NOMO-1 treated with dmso at 0.1 percent for 144 hours (cell line): ENCODE measurements at regions not wholly inside any gene's neighbourhood (a gene's known extent, or its start where the extent isn't known, plus 50 kb on each side); places are given as distances from the start of the nearest gene placed in this dataset.

Experiments used
- DNase-seq: peaks from one replicate; lab custom pipeline; 2025; ENCODE audit not compliant: unreplicated experiment; lab: John Stamatoyannopoulos, UW

DNA sequence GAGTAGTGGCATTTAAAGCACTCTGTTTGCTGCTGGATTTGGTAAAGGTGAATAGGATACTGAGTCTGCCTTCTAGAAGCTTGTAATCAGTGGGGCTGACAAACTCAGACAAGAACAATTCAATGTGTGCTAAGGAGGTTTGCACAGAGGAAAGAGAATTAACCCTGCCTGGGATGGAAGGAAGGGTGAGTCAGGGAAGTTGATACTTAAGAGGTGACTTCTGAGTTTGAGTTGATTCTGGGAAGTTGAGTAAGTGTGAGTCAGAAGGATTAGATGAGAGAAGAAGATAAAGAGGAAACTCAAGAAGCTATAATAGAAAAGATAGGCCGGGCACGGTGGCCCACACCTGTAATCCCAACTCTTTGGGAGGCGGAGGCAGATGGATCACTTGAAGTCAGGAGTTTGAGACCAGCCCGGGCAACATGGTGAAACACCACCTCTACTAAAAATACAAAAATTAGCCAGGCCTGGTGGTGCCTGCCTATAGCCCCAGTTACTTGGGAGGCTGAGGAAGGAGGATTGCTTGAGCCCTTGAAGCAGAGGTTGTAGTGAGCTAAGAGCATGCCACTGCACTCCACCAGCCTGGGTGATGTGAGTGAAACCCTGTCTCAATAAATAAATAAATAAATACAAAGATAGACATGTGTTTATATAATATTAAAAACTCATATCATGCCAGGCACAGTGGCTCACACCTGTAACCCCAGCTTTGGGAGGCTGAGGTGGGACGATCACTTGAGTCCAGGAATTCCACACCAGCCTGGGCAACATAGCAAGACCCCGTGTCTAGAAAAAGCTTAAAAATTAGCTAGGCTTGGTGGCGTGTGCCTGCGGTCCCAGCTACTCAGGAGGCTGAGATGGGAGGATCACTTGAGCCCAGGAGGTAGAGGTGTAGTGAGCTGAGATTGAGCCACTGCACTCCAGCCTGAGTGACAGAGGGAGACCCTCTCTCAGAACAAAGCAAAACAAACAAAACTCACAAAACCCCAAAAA, 126.8 kb upstream of the CPM start:
- DNase-seq = peak; percentile 61

DNA sequence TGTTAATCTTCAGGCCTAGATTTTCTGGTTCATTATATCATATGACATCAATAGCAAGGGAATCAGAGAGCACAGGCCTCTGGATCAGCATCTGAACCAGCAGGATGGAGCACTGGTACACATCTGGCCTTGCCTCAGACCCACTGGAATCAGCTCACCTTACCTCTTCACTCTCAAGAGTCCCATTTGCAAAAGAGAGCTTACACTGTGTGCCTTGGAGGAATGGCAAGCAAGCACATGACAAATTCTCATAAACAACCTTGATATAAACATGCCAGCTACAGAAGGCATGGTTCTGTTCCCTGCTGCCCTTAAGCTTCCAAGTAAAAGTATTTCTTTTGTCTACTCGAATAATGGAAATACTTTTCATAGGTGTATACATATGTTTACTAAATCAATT, 128.6 kb upstream of the CPM start:
- no peak for DNase-seq

DNA sequence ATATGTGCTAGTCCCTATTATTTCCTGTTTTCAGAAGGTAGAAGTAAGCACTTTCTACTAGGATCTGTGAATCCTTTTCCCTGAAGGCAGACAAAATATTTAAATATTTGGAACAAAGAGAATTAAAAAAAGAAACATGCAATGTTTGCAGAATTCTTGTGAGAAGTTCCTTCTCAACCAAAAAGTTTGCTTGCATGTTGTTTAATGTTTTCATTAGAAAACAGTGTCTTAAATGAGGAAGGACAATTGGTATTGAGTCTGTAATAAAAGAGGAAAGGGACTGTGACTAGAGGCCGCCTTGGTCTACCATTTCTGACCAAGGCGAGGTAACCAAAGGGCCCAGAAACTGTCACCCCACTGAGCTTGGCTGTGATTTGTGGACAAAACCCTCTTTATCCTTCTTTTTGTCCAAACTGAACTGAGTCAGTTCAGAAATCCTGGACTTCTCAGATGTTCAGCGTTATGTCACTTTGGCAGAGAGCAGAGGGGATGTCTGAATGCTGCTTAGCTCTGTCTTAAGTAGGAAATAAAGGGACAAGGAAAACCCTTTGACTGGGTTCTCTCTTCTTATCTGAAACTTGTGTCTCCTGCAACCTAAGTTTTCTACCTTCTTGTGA, 129.8 kb upstream of the CPM start:
- DNase-seq = no peak

DNA sequence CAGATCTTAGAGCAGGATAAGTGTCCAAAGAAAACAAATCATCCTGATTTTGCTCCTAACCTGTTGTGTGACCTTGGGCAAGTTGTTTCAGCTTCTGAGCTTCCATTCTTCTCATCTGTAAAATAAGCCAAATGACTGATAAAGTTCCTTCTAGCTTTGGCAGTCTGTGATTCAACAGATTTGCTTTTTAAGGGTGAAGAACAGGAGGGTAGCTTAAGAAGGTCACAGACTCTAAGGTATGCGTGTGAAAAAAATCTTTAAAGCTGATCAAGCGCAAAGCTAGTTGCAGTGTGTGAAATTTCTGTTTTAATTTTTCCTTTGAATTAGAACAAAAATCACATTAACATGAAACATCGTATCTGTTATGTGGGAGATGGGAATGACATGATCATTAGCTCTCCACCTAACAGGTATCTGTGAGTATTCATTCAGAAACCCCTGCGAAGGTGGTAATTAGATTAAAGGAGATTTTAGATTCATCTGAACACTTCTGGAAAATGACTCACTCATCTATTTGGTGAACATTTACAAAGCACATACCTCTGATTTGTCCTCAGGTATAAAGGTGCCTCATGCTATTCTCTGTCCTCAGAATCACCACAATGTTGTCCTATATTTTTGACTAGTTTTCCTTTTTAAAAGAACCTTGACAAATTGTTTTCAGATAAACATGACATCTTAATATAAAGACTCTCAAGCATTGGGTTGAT, 131.9 kb upstream of the CPM start:
- no peak for DNase-seq

DNA sequence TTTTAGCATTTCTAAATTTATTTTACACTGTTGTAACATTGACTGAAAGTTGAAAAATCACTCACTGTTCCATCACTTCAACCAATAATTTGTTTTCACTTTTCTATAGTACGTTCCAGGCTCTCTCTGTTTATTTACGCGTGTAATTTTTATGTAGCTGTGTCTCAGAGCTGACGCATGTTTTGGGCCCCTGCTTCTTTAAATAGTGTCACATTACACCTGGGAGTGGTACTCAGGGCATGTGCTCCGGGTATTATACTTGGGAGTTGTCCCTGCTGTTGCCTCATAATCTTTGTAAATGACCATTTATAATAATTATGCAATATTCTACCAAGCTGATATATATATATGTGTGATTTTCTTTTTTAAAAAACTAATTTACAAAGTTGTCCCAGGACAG, 132.8 kb upstream of the CPM start:
- DNase-seq = no peak

DNA sequence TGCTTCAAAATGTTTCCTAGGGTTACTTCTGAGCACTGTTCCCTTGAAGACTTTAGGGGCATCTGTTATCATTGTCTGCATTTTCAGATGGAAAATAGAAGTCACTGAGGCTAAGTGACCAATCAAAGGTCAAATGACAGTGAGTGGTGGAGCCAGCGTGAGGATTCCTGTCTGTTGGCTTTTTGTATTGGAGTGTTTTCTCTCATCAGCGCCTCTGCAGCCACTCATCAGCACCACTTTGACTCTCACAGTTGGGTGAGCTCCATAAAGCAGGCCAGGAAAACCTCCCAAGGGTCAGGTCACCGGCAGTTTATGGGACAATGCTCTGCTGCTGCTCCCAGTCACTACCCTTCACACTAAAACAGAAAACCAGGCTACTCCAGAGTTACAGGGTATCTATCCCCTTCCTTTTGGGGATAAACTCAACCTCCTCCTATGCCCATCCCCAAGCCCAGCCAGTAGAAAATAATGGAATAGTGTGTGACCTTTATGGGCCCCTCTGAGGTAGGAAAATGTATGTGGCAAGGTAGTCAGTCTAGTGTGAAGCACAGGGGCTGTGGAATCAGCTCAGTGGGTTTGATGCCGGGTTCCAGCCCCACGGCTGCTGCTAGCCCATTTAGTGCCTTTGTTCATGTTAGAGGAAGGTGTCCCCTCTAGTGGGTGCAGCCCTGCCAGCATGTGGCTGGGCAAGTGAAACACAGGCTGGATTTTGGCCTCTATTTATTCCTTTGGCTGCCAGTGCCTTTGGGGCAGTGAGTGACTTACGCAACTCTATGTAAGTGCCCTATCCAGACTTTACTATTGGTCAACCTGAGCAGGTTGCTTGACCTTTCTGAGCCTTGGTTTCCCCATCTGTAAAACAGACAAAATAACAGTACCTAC, 133.8 kb upstream of the CPM start:
- no peak for DNase-seq

DNA sequence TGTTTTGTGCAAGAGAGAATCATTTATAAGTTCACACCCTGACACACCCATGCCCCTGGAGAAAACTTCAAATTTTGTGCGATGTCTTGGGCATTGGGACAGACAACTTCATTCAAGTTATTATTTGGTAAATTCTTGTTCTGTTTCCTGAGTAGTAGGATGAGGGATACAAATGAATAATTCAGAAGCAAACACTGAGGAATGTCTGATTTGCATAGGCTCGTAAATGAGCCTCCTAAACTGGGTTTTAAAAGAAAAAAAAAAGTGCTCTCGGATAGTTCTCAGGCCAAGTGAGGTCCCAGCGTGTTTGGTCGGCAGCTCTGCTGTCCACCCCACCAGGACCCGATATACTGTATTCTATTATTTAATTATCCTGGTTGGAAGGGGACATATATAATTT, 134.7 kb upstream of the CPM start:
- no peak for DNase-seq

DNA sequence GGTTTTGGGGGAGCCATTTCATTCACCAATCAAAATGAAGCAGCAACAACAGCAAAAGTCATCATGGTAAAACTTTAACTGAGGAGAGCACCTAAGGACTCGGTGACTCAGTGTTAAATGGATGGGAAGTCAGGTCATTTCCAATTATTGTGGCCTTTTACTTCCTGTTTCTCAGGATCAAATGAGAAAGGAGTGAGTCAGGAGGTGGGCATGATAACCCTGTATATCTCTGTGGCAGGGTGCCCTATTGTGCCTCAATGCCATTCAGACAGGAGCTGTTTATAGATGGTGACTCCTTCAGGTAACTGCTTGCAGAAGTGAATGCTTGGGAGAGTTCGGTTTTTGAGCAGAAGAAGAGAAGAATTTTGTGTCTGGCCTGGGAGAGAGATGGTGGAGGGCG, 135.5 kb upstream of the CPM start:
- peak; percentile 4 for DNase-seq

DNA sequence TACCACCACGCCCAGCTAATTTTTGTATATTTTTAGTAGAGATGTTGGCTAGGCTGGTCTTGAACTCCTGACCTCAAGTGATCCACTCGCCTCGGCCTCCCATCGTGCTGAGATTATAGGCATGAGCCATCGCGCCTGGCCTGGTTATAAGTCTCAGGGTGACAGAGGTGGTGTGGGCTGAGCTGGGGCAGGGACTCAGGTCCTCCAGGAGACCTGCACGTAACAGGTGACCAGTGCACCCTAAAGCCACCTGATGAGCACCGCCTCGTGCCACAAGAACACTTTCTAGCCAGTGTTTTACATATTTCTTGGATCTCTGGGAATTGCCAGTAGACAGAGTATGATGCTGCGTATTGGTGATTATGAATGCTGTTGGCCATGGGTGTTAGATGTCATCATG, 136.5 kb upstream of the CPM start:
- no peak for DNase-seq

DNA sequence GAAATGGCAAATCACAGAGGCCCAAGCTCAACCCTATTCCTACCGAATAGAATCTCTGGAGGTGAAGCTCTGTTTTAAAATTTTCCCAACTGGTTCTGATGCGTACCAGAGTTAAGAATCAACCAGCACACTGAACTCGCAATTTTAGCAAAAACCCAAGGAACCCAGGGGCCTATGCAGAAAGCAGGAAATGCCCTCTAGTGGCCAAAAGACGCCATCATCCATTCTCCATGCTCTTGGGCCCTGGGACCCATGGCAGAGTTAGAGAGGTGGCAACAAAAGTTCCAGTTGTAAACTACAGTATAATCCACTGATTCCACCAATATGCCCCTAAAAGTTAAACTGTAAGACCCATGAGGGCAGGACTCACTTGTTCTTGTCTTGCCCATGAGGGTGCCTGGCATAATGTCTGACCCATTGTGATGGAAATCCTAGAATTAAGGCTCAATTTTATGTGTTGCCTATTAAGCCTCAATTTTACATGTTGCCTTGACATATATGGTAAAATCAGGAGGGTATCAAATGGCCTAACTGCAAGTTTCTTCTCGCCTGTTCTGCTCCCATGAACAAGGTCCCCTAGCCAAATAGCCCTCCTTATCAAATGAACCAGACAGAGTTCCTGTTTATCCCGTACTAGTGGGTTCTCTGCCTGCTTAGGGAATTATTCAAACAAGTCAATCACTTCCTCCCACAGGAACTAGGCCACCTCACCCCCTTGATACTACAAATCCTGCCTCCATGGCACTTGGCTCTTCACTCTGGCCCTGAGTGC, 137.5 kb upstream of the CPM start:
- peak; percentile 15 for DNase-seq

DNA sequence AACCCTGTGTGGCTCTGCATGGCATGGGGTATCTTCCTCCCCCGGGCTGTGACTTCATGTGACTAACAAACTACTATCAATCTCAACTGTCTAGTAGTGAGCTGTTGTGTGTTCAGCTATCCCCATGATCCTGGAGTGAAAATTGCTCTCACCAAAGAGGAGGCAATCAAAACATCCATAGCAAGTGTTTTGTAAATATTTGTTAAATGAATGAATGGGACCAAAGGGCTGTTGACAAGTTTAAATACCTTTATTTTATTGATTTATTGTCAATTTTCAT, 138.1 kb upstream of the CPM start:
- no peak for DNase-seq

DNA sequence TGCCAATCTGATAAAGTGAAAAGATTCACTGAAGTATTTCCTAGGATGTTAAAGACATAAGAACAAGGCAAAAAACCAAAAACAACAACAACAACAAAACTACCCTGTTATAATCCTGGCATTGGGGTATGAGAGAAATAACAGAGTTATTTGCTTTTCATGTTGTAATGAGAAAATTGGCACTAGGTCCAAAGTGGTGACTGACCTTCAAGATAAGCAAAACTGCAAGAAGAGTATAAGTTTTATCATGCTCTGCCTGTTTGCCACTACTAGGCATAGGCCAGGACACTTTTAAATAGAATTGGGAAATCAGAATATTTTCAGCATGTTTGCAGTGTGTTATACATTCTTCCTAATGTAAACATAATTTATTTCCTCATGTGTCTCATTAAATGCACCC, 140.1 kb upstream of the CPM start:
- DNase-seq = no peak

DNA sequence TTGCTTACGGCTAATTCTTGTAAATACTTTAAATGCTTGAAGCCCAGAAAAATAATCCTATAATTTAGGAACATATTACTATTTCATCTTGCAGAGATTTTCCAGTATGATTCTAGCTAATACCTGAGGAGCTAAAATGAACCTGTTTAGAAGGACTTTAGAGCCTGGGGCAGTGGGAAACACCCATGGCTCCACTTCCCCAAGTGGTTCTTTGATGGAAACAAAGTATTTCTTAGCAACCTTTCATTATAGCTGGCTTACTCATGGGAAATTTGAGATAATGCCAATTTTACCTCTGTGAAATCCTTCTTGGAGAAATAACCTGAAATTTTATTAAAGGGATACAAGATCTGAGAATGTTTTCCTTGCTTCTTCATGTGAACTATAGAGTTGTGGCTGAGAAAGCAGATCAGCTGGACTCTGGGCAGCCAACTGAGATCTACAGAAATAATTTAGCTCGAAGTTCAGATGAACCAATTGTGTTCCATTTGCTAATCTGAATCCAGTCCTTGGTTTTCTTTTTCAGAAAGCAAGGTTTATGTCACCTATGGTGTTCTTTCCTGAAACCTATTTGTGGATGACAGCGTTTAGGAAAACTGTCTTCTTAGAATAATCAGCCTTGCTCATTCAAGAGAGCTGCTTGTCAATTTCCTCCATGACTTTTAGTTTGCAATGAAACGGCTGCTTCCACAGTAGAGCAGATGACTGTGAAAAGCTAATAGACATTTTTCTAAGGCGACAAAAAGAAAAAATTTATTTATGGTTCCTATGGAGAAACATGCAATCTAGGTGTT, 141.8 kb upstream of the CPM start:
- no peak for DNase-seq

DNA sequence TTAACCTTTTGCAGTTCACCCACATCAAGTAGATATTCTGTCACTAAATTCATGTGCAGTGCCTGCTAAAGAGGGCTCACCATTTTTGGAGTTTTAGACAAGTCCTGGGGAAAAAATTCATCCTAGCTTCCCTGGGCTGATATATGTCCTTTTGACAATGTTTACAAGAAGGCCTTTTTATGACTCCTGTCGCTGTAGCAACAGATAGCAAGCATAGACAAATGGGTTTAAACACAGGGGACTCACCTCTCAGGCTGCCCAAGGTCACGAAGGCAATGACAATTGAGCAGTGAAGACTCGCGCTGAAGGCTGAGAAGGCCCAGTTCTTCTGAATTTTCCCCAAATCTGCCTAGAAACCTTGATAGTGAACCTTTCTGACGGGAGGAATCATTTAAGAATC, 150.7 kb upstream of the CPM start:
- no peak for DNase-seq

DNA sequence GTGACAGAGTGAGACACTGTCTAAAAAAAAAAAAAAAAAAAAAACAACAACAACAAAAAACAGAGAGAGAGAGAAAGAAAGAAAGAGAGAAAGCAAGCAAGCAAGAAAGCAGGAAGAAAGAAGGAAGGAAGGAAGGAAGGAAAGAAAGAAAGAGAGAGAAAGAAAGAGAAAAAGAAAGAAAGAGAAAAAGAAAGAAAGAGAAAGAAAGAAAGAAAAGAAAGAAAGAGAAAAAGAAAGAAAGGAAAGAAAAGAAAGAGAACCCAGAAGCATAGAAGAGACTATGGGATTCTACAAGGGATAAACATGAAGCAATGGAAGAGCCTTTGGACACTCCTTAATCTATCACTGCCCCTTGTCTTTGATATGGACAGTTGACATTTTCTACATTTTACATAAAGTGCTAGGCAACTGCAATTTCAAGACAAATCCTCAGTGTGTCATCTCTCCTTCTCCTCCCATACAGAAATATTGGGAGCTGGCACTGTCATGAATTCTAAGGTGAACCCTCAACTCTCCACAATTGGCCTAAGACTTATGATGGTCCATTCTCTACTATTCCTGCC, 151.9 kb upstream of the CPM start:
- no peak for DNase-seq

DNA sequence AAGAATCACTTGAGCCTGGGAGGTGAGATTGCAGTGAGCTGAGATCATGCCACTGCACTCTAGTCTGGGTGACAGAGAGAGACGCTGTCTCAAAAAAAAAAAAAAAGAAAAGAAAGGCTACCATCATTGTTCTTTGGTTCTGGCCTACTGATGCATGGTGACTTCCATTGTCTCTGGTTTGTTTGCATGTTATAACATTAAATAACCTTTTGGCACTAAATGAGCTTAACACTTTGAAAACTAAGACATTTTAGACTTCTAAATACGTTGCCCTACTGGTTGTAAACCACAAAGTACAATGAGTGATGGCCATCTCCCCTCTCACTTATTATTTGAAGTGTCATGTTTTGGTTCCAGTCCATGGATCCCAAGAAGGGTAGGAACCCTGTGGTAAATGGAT, 152.9 kb upstream of the CPM start:
- no peak for DNase-seq

DNA sequence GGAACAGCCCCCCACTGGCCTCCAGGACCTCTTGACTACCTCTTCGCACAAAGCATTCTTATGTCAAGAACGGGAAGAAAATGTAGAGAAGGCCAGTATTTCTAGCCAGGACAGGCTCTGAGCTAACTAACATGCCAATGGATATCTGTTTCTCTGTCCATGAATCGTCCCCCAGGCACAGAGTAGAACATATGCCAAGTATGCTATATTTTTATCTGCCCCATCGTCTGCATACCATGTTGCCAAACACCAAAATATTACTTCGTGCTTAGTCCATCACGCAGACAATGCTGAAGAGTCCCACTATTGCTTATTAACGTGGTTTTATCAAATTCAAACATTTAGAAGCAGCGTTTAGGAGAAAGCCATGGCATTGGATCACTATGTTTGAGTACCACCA, 151.4 kb upstream of the CPSF6 start:
- no peak for DNase-seq

DNA sequence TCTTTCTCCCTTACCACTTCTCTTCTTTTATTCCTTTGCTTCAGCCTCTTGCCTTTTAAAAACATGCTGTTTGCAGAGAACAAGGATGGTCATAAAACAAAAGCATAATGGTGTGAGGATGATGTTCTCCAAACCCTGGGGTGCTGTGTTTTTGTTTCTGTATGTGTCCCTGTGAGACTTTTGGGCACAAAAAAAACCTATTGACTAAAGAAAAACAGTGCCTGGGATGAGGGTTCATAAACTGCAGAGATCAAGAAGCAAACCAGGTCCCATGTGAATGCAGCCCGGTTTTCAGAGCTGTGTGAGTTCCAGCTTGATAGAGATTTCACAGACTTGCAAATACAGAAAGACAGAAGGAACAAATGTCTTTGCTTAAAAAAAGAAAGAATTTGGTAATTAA, 148.6 kb upstream of the CPSF6 start:
- no peak for DNase-seq

DNA sequence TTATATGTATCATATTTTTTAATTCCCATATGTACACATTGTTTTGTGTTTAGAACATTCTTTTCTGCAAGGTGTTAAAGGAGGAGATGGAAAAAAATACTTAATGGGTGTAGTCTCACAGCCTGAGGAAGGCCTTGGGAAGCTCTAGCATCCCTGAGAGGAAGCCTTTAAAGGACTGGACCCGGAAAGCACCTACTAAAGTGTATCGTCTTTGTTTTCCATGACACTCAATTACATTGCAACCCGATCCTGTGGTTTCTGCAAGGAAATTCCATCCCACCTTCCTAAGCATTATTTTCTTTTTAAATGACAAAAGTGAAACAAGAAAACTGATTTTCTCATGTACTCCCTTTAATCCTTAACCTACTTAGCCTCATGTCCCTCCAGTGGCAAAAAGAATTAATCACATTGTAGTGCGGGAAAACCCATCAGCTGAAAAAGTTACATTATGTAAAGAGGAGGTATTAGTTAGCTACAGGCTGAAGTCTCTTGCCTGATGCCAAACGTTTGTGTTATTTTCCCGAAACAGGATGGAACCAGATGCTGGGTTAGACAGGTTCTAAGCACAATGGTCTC, 147.8 kb upstream of the CPSF6 start:
- DNase-seq = no peak
